ENCODE measurements at regions not wholly inside any gene's neighbourhood (a gene's known extent, or its start where the extent isn't known, plus 50 kb on each side); places are given as distances from the start of the nearest gene placed in this dataset.

DNA sequence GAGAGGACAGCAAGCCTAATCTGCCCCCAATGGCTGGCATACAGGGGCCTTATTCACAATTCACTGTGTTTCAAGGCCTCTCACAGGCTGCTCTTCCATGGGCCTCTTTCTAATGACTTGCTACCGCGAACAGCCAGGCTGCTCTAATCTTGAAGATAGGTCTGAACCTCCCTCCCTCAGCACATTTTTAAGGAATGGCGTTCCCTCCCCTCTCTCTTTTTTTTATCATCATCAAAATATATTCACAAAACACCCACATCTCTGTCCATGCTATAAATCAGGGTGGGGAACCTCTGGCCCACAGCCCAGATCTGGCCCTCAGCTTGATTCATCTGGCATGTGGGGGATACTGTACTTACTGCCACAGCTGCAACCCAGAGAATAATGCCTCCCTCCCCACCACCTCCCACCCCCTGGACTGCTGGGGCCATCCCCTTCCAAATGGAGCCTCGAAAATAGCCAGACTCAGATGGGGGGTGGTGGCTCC lies 62.5 kb downstream of the PABIR2 start:
- no peak for TF ChIP-seq CTCF (IDR thresholded peaks at IDR 0.05)
- TF ChIP-seq POLR2A (IDR thresholded peaks at IDR 0.05), result no peak
